ENCODE measurements at regions not wholly inside any gene's neighbourhood (a gene's known extent, or its start where the extent isn't known, plus 50 kb on each side); places are given as distances from the start of the nearest gene placed in this dataset.

- no peaks in the 10 kb centered on the region for H3K9me3 ChIP-seq (ENCODE audit: insufficient read depth, low read depth, low read length)
- no peaks in the 10 kb centered on the region for H3K79me1 ChIP-seq (ENCODE audit: low read length)
- H3K18ac ChIP-seq (ENCODE audit: low read length): no peak overlapping the region
- no peak overlapping the region for H2BK120ac ChIP-seq (ENCODE audit: insufficient read depth, low read length, poor library complexity)
- H3K79me2 ChIP-seq (ENCODE audit: control insufficient read depth, insufficient read depth, low read length, poor library complexity): no peaks in the 10 kb centered on the region
- H3K36me3 ChIP-seq (ENCODE audit: control insufficient read depth in 1 of 2, insufficient read depth in 2 of 2, low read length in 2 of 2): no peaks in the 10 kb centered on the region
- H2AK5ac ChIP-seq (ENCODE audit: low read length): no peak overlapping the region
- no peak overlapping the region for H3K4me3 ChIP-seq (ENCODE audit: low read depth, low read length)
- H4K91ac ChIP-seq (ENCODE audit: low read depth, low read length): no peak overlapping the region
- no peak for DNase-seq
- H4K12ac ChIP-seq (ENCODE audit: low read depth, low read length): no peak overlapping the region
- no peak overlapping the region for H3K14ac ChIP-seq (ENCODE audit: low read length)
- no peak overlapping the region for H3K4ac ChIP-seq (ENCODE audit: low read depth, low read length)
- H2BK12ac ChIP-seq (ENCODE audit: low read length): no peak overlapping the region
- H3K23ac ChIP-seq (ENCODE audit: low read length): no peak overlapping the region
- no peaks in the 10 kb centered on the region for H3K4me1 ChIP-seq (ENCODE audit: control insufficient read depth in 1 of 2, insufficient read depth in 2 of 2, low read length in 2 of 2)
- no peak overlapping the region for H2BK5ac ChIP-seq (ENCODE audit: low read depth, low read length, poor library complexity)
- no CpG with 5 or more reads among the region's 1 CpG for WGBS (ENCODE audit: extremely low coverage, insufficient coverage, insufficient read length)
- H3K27me3 ChIP-seq (ENCODE audit: insufficient read depth, low read length): no peaks in the 10 kb centered on the region
- no peak overlapping the region for H3K4me2 ChIP-seq (ENCODE audit: low read length)
- H3K9ac ChIP-seq (ENCODE audit: low read length): no peak overlapping the region
- no peak overlapping the region for H2AFZ ChIP-seq (ENCODE audit: insufficient read depth, low read length, poor library complexity)
- no peak overlapping the region for H3K27ac ChIP-seq (ENCODE audit: low read depth, low read length)
- H4K8ac ChIP-seq (ENCODE audit: low read depth, low read length): no peak overlapping the region
These were observed 188.7 kb downstream of the CDC5L start for GRCh38 chr6:44576132-44576631.

- Histone ChIP-seq H3K27ac (ENCODE audit: low read depth, low read length) (no peak overlapping the region), H3K4me2 (ENCODE audit: low read length) (no peak overlapping the region), H3K4me1 (ENCODE audit: control insufficient read depth in 1 of 2, insufficient read depth in 2 of 2, low read length in 2 of 2) (no peaks in the 10 kb centered on the region), H3K18ac (ENCODE audit: low read length) (no peak overlapping the region), H2BK12ac (ENCODE audit: low read length) (no peak overlapping the region), H3K4ac (ENCODE audit: low read depth, low read length) (no peak overlapping the region), H4K8ac (ENCODE audit: low read depth, low read length) (no peak overlapping the region), H3K9ac (ENCODE audit: low read length) (no peak overlapping the region), H3K14ac (ENCODE audit: low read length) (no peak overlapping the region), H2BK120ac (ENCODE audit: insufficient read depth, low read length, poor library complexity) (no peak overlapping the region), H3K27me3 (ENCODE audit: insufficient read depth, low read length) (no peaks in the 10 kb centered on the region), H2BK5ac (ENCODE audit: low read depth, low read length, poor library complexity) (no peak overlapping the region), H4K91ac (ENCODE audit: low read depth, low read length) (no peak overlapping the region), H3K4me3 (ENCODE audit: low read depth, low read length) (no peak overlapping the region), H3K9me3 (ENCODE audit: insufficient read depth, low read depth, low read length) (no peaks in the 10 kb centered on the region), H3K79me1 (ENCODE audit: low read length) (no peaks in the 10 kb centered on the region), H3K23ac (ENCODE audit: low read length) (no peak overlapping the region), H3K79me2 (ENCODE audit: control insufficient read depth, insufficient read depth, low read length, poor library complexity) (no peaks in the 10 kb centered on the region), H4K12ac (ENCODE audit: low read depth, low read length) (no peak overlapping the region), H2AK5ac (ENCODE audit: low read length) (no peak overlapping the region), H2AFZ (ENCODE audit: insufficient read depth, low read length, poor library complexity) (no peak overlapping the region), H3K36me3 (ENCODE audit: control insufficient read depth in 1 of 2, insufficient read depth in 2 of 2, low read length in 2 of 2) (no peaks in the 10 kb centered on the region)
- DNase-seq: no peak
- no CpG with 5 or more reads among the region's 5 CpGs for WGBS (ENCODE audit: extremely low coverage, insufficient coverage, insufficient read length)
These were observed 193.4 kb downstream of the CDC5L start for GRCh38 chr6:44580901-44581300.

- Histone ChIP-seq H3K27ac (ENCODE audit: low read depth, low read length) (no peak overlapping the region), H3K4me1 (ENCODE audit: control insufficient read depth in 1 of 2, insufficient read depth in 2 of 2, low read length in 2 of 2) (no peaks in the 10 kb centered on the region), H4K91ac (ENCODE audit: low read depth, low read length) (no peak overlapping the region), H2BK12ac (ENCODE audit: low read length) (no peak overlapping the region), H3K23ac (ENCODE audit: low read length) (no peak overlapping the region), H3K4me3 (ENCODE audit: low read depth, low read length) (no peak overlapping the region), H3K27me3 (ENCODE audit: insufficient read depth, low read length) (no peaks in the 10 kb centered on the region), H3K14ac (ENCODE audit: low read length) (no peak overlapping the region), H3K4ac (ENCODE audit: low read depth, low read length) (no peak overlapping the region), H2BK5ac (ENCODE audit: low read depth, low read length, poor library complexity) (no peak overlapping the region), H3K36me3 (ENCODE audit: control insufficient read depth in 1 of 2, insufficient read depth in 2 of 2, low read length in 2 of 2) (no peaks in the 10 kb centered on the region), H3K18ac (ENCODE audit: low read length) (no peak overlapping the region), H2AK5ac (ENCODE audit: low read length) (no peak overlapping the region), H3K79me2 (ENCODE audit: control insufficient read depth, insufficient read depth, low read length, poor library complexity) (no peaks in the 10 kb centered on the region), H3K9me3 (ENCODE audit: insufficient read depth, low read depth, low read length) (no peaks in the 10 kb centered on the region), H2AFZ (ENCODE audit: insufficient read depth, low read length, poor library complexity) (no peak overlapping the region), H4K8ac (ENCODE audit: low read depth, low read length) (no peak overlapping the region), H3K79me1 (ENCODE audit: low read length) (no peaks in the 10 kb centered on the region), H4K12ac (ENCODE audit: low read depth, low read length) (no peak overlapping the region), H3K4me2 (ENCODE audit: low read length) (no peak overlapping the region), H3K9ac (ENCODE audit: low read length) (no peak overlapping the region), H2BK120ac (ENCODE audit: insufficient read depth, low read length, poor library complexity) (no peak overlapping the region)
- no peak for DNase-seq
- WGBS (ENCODE audit: extremely low coverage, insufficient coverage, insufficient read length): no CpG with 5 or more reads among the region's 1 CpG
These were observed 195.4 kb downstream of the CDC5L start for GRCh38 chr6:44582930-44583329.

- H3K14ac ChIP-seq (ENCODE audit: low read length): no peak overlapping the region
- H3K23ac ChIP-seq (ENCODE audit: low read length): no peak overlapping the region
- no peak overlapping the region for H2BK5ac ChIP-seq (ENCODE audit: low read depth, low read length, poor library complexity)
- no peak overlapping the region for H3K9ac ChIP-seq (ENCODE audit: low read length)
- no peak overlapping the region for H2AFZ ChIP-seq (ENCODE audit: insufficient read depth, low read length, poor library complexity)
- H3K27ac ChIP-seq (ENCODE audit: low read depth, low read length): no peak overlapping the region
- no peak overlapping the region for H2BK12ac ChIP-seq (ENCODE audit: low read length)
- H3K4me1 ChIP-seq (ENCODE audit: control insufficient read depth in 1 of 2, insufficient read depth in 2 of 2, low read length in 2 of 2): peaks cover 10 to 13% of the 10 kb centered on the region in 2 experiments
- no peak overlapping the region for H2BK120ac ChIP-seq (ENCODE audit: insufficient read depth, low read length, poor library complexity)
- H4K12ac ChIP-seq (ENCODE audit: low read depth, low read length): no peak overlapping the region
- peaks cover 2% of the 10 kb centered on the region for H3K9me3 ChIP-seq (ENCODE audit: insufficient read depth, low read depth, low read length)
- no peak for DNase-seq
- no peak overlapping the region for H3K4me2 ChIP-seq (ENCODE audit: low read length)
- WGBS (ENCODE audit: extremely low coverage, insufficient coverage, insufficient read length): no CpG with 5 or more reads among the region's 1 CpG
- no peaks in the 10 kb centered on the region for H3K27me3 ChIP-seq (ENCODE audit: insufficient read depth, low read length)
- peaks cover 0 to 5% of the 10 kb centered on the region in 2 experiments for H3K36me3 ChIP-seq (ENCODE audit: control insufficient read depth in 1 of 2, insufficient read depth in 2 of 2, low read length in 2 of 2)
- no peak overlapping the region for H2AK5ac ChIP-seq (ENCODE audit: low read length)
- H3K4me3 ChIP-seq (ENCODE audit: low read depth, low read length): no peak overlapping the region
- no peak overlapping the region for H4K91ac ChIP-seq (ENCODE audit: low read depth, low read length)
- H3K18ac ChIP-seq (ENCODE audit: low read length): no peak overlapping the region
- H3K79me1 ChIP-seq (ENCODE audit: low read length): peaks cover 14% of the 10 kb centered on the region
- H3K79me2 ChIP-seq (ENCODE audit: control insufficient read depth, insufficient read depth, low read length, poor library complexity): peaks cover 2% of the 10 kb centered on the region
- H4K8ac ChIP-seq (ENCODE audit: low read depth, low read length): no peak overlapping the region
- no peak overlapping the region for H3K4ac ChIP-seq (ENCODE audit: low read depth, low read length)
These were observed 203.0 kb downstream of the CDC5L start for GRCh38 chr6:44590471-44590870.

All from trophoblast cell (in vitro differentiated cells and primary cell).